SJSA1 (cell line): ENCODE measurements at regions not wholly inside any gene's neighbourhood (a gene's known extent, or its start where the extent isn't known, plus 50 kb on each side); places are given as distances from the start of the nearest gene placed in this dataset.
"Not testable (repeated sequence)": the region's sequence is repeated elsewhere in the genome, so short reads cannot be mapped to it uniquely, and the experiment has no call there.

Experiments used
- DNase-seq, 2 experiments: peaks; one replicate each; pipeline ENCODE4 v3.0.0-alpha.2; 2015 to 2020; ENCODE audit warnings: low spot score in 2 of 2, low read depth in 1 of 2
- H3K27ac ChIP-seq: fragments of 250-450 bp; sonication (Bioruptor Pico); 2 replicates; pipeline ENCODE4 v1.5.1; 2020; ENCODE audit warnings: mild to moderate bottlenecking, moderate library complexity
- H3K27me3 ChIP-seq: fragments of 250-450 bp; sonication (Bioruptor Pico); replicated peaks from 2 replicates; pipeline ENCODE4 v1.5.1; 2020; ENCODE audit warnings: mild to moderate bottlenecking, moderate library complexity
- H3K36me3 ChIP-seq: fragments of 250-450 bp; sonication (Bioruptor Pico); 2 replicates; pipeline ENCODE4 v1.5.1; 2020; ENCODE audit warnings: mild to moderate bottlenecking
- H3K4me1 ChIP-seq: fragments of 250-450 bp; sonication (Bioruptor Pico); replicated peaks from 2 replicates; pipeline ENCODE4 v1.6.1; 2021; ENCODE audit warnings: mild to moderate bottlenecking
- H3K4me3 ChIP-seq: fragments of 250-450 bp; sonication (Bioruptor Pico); 2 replicates; pipeline ENCODE4 v1.5.1; 2020; ENCODE audit warnings: mild to moderate bottlenecking
- H3K9me3 ChIP-seq: fragments of 250-450 bp; sonication (Bioruptor Pico); replicated peaks from 2 replicates; pipeline ENCODE4 v1.5.1; 2020; ENCODE audit warnings: mild to moderate bottlenecking

GRCh38 chr11:33451364-33451763 is 194.2 kb downstream of the HIPK3 start:
- H3K36me3 ChIP-seq: no peaks in the 10 kb centered on the region
- H3K9me3 ChIP-seq: no peaks in the 10 kb centered on the region
- H3K27ac ChIP-seq: no peak overlapping the region
- H3K4me3 ChIP-seq: no peak overlapping the region
- DNase-seq: no peak
- peaks cover 16% of the 10 kb centered on the region; the same call in 1 of the 2 replicates for H3K27me3 ChIP-seq
- H3K4me1 ChIP-seq: no peaks in the 10 kb centered on the region; the same call in 1 of the 2 replicates

DNA sequence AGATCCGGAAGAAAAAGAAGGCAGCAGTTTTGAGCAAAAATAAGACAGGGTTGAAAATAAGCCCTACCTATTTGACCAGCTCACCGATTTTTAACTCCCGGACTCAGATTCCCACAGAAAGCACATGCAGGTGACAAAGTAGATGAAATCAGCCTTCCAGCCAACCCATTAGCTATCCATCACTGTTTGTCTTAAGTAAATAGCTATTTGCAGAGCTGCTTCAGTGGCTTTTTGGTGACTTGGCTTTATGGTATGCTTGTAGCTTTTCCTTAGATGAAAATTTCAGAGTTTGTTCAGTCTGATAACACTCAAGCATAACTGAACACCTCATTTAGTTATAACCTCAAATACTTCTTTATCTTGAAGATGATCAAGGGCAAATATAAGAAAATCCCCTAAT is 192.6 kb downstream of the HIPK3 start:
- Histone ChIP-seq H3K4me1 (no peaks in the 10 kb centered on the region; the same call in 1 of the 2 replicates), H3K9me3 (no peaks in the 10 kb centered on the region), H3K4me3 (no peak overlapping the region), H3K27me3 (0 out of 2 replicates have a peak, but pooled peaks cover 6% of the 10 kb centered on the region), H3K27ac (no peak overlapping the region), H3K36me3 (no peaks in the 10 kb centered on the region)
- DNase-seq: no peak

- Histone ChIP-seq H3K36me3 (no peaks in the 10 kb centered on the region), H3K4me1 (no peaks in the 10 kb centered on the region; the same call in 1 of the 2 replicates), H3K27ac (no peak overlapping the region), H3K9me3 (no peaks in the 10 kb centered on the region), H3K27me3 (0 out of 2 replicates have a peak, but pooled peaks cover 3% of the 10 kb centered on the region), H3K4me3 (no peak overlapping the region)
- no peak for DNase-seq
Measured at GRCh38 chr11:33448461-33449130, 191.4 kb downstream of the HIPK3 start.

- Histone ChIP-seq H3K36me3 (no peaks in the 10 kb centered on the region), H3K27ac (no peak overlapping the region), H3K27me3 (peaks cover 3% of the 10 kb centered on the region; the same call in 1 of the 2 replicates), H3K4me1 (no peaks in the 10 kb centered on the region), H3K4me3 (no peak overlapping the region), H3K9me3 (no peaks in the 10 kb centered on the region)
- no peak for DNase-seq
Measured at GRCh38 chr11:33445761-33446161, 188.6 kb downstream of the HIPK3 start.

DNA sequence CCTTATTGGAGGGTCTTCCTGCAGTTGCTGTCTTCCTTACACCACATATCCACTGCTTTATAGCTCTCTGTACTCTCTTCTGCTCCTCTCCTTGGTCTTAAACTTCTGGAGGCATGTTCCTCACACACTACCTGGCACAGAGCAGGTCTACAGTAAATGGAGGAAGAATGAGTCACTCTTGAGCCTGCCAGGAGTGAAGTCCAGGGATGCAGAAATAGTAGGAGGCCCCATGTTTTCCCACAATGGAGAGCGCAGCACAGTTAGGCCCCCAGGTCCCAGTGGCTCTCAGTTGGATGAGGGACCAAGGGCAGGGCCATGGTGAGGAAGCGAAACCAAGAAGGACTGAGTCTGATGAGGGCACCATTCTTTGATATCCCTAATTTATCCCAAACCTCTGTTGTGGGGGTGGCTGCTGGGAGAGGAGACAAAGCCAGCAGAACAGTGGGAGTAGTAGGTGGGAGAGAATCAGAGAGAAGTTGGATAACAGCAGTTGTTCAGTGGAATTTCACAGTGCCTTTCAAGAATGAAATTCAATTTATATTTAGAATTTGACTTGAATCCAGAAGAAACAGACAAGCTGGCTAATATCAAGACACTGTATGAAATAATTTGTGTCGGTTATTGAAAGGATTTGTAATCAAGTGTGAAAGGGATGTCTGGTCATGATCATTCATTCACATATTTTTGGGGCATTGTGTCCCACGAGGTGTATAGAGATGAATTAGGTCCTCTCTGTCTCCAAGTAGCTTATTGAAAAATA is 187.8 kb downstream of the HIPK3 start:
- Histone ChIP-seq H3K4me1 (no peaks in the 10 kb centered on the region), H3K27me3 (peaks cover 3% of the 10 kb centered on the region; the same call in 1 of the 2 replicates), H3K4me3 (no peak overlapping the region), H3K9me3 (no peaks in the 10 kb centered on the region), H3K27ac (no peak overlapping the region), H3K36me3 (no peaks in the 10 kb centered on the region)
- DNase-seq: no peak

- peaks cover 3% of the 10 kb centered on the region; the same call in 1 of the 2 replicates for H3K27me3 ChIP-seq
- H3K36me3 ChIP-seq: no peaks in the 10 kb centered on the region
- H3K4me1 ChIP-seq: no peaks in the 10 kb centered on the region
- H3K27ac ChIP-seq: no peak overlapping the region
- H3K4me3 ChIP-seq: no peak overlapping the region
- DNase-seq: no peak
- H3K9me3 ChIP-seq: no peaks in the 10 kb centered on the region
Measured at GRCh38 chr11:33443684-33444083, 186.5 kb downstream of the HIPK3 start.

DNA sequence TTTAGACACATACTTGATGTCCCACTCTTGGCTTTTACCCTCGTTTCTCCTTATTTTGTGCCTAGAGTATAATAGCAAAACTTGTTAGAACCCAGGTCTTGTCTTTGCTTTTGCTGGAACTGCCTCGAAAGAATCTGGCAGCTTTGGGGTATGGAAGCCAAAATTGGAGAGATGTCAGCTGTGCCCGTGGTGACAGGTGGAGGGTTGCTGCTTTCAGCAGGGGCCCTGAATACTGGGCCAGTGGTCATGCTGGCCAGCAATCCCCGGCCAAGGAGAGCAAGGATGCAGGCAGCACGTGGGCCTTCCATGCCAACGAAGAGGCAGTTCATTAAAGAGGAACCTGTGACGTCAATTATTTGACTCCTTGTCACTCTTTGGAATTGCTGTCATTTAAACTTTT is 181.1 kb downstream of the HIPK3 start:
- peaks cover under 1% of the 10 kb centered on the region; the same call in 1 of the 2 replicates for H3K27me3 ChIP-seq
- H3K27ac ChIP-seq: no peak overlapping the region
- no peaks in the 10 kb centered on the region for H3K36me3 ChIP-seq
- H3K4me3 ChIP-seq: no peak overlapping the region
- no peaks in the 10 kb centered on the region for H3K9me3 ChIP-seq
- no peak for DNase-seq
- no peaks in the 10 kb centered on the region for H3K4me1 ChIP-seq

GRCh38 chr11:33437529-33437928 is 180.3 kb downstream of the HIPK3 start:
- no peak overlapping the region for H3K4me3 ChIP-seq
- H3K27me3 ChIP-seq: no peaks in the 10 kb centered on the region
- H3K9me3 ChIP-seq: no peaks in the 10 kb centered on the region
- DNase-seq: no peak
- H3K4me1 ChIP-seq: no peaks in the 10 kb centered on the region
- H3K27ac ChIP-seq: no peak overlapping the region
- no peaks in the 10 kb centered on the region for H3K36me3 ChIP-seq

- Histone ChIP-seq H3K27ac (no peak overlapping the region), H3K27me3 (no peaks in the 10 kb centered on the region), H3K4me1 (no peaks in the 10 kb centered on the region), H3K9me3 (no peaks in the 10 kb centered on the region), H3K4me3 (no peak overlapping the region), H3K36me3 (no peaks in the 10 kb centered on the region)
- no peak for DNase-seq
Measured at GRCh38 chr11:33435216-33435615, 178.0 kb downstream of the HIPK3 start.

DNA sequence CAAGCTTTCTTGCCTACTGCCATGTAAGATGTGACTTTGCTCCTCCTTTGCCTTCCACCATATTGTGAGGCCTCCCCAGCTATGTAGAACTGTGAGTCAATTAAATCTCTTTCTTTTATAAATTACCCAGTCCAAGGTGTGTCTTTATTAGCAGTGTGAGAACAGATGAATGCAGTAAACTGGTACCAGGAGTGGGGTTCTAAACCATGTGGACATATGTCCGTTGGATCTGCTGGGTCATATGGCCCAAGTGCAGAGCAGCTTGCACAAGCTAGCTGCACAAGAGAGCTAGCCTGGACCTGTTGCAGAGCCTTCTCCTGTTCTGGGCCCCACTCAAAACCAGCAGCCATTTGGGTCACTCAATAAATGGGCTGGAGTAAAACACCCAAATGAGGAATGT is 177.1 kb downstream of the HIPK3 start:
- H3K27ac ChIP-seq: no peak overlapping the region
- H3K4me3 ChIP-seq: no peak overlapping the region
- no peaks in the 10 kb centered on the region for H3K36me3 ChIP-seq
- DNase-seq: no peak
- H3K9me3 ChIP-seq: no peaks in the 10 kb centered on the region
- H3K27me3 ChIP-seq: no peaks in the 10 kb centered on the region
- no peaks in the 10 kb centered on the region for H3K4me1 ChIP-seq

DNA sequence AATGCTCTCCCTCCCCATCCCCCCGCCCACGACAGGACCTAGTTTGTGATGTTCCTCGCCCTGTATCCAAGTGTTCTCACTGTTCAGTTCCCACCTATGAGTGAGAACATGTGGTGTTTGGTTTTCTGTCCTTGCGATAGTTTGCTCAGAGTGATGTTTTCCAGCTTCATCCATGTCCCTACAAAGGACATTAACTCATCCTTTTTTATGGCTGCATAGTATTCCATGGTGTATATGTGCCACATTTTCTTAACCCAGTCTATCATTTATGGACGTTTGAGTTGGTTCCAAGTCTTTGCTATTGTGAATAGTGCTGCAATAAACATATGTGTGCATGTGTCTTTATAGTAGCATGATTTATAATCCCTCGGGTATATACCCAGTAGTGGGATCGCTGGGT is 171.3 kb downstream of the HIPK3 start:
- H3K9me3 ChIP-seq, H3K36me3 ChIP-seq, H3K27me3 ChIP-seq, DNase-seq, H3K27ac ChIP-seq, H3K4me1 ChIP-seq, H3K4me3 ChIP-seq: not testable (repeated sequence)

- Histone ChIP-seq H3K9me3 (no peaks in the 10 kb centered on the region), H3K4me1 (no peaks in the 10 kb centered on the region), H3K4me3 (no peak overlapping the region), H3K36me3 (no peaks in the 10 kb centered on the region), H3K27ac (no peak overlapping the region), H3K27me3 (peaks cover 15% of the 10 kb centered on the region)
- no peak for DNase-seq
Measured at GRCh38 chr11:33420959-33421566, 163.9 kb downstream of the HIPK3 start.

- no peak for DNase-seq
- H3K36me3 ChIP-seq: no peaks in the 10 kb centered on the region
- H3K27ac ChIP-seq: no peak overlapping the region
- peaks cover 14% of the 10 kb centered on the region for H3K27me3 ChIP-seq
- no peaks in the 10 kb centered on the region for H3K4me1 ChIP-seq
- H3K4me3 ChIP-seq: no peak overlapping the region
- no peaks in the 10 kb centered on the region for H3K9me3 ChIP-seq
Measured at GRCh38 chr11:33419924-33420323, 162.7 kb downstream of the HIPK3 start.

- no peak overlapping the region for H3K4me3 ChIP-seq
- DNase-seq: no peak
- no peak overlapping the region for H3K27ac ChIP-seq
- no peaks in the 10 kb centered on the region for H3K36me3 ChIP-seq
- H3K9me3 ChIP-seq: no peaks in the 10 kb centered on the region
- H3K4me1 ChIP-seq: no peaks in the 10 kb centered on the region
- H3K27me3 ChIP-seq: peaks cover 27% of the 10 kb centered on the region
Measured at GRCh38 chr11:33417121-33417520, 159.9 kb downstream of the HIPK3 start.
